GM12864 (cell line): ENCODE measurements at regions not wholly inside any gene's neighbourhood (a gene's known extent, or its start where the extent isn't known, plus 50 kb on each side); places are given as distances from the start of the nearest gene placed in this dataset.

ENCODE experiments used
- DNase-seq: peaks from one replicate; pipeline ENCODE4 v3.0.0-alpha.2; 2011; ENCODE audit warnings: low read depth
- H3K4me3 ChIP-seq: 2 replicates; pipeline ENCODE4 v1.5.1; 2011; ENCODE audit warnings: mild to moderate bottlenecking, low read depth, low read length, control low read depth
- CTCF ChIP-seq: IDR thresholded peaks from 2 replicates; pipeline ENCODE4 v1.5.1; 2011; ENCODE audit warnings: low read depth, mild to moderate bottlenecking, moderate library complexity, low read length, control low read depth, inconsistent platforms; ENCODE audit errors: missing control alignments

- no peak for TF ChIP-seq CTCF
- no peak overlapping the region for H3K4me3 ChIP-seq
- no peak for DNase-seq
These were observed 237.8 kb downstream of the EBLN2 start for GRCh38 chr3:73299184-73299691.

GRCh38 chr3:73314151-73314951 lies 252.9 kb downstream of the EBLN2 start:
- DNase-seq, result no peak
- H3K4me3 ChIP-seq, result no peak overlapping the region
- no peak for TF ChIP-seq CTCF

GRCh38 chr3:73315706-73316105 lies 254.2 kb downstream of the EBLN2 start:
- no peak overlapping the region for H3K4me3 ChIP-seq
- no peak for TF ChIP-seq CTCF
- no peak for DNase-seq

GRCh38 chr3:73319179-73319769 lies 257.8 kb downstream of the EBLN2 start:
- H3K4me3 ChIP-seq, result no peak overlapping the region
- DNase-seq, result no peak
- TF ChIP-seq CTCF, result no peak

- no peak for DNase-seq
- TF ChIP-seq CTCF, result no peak
- H3K4me3 ChIP-seq, result no peak overlapping the region
These were observed 260.0 kb downstream of the EBLN2 start for GRCh38 chr3:73321286-73321999.

GRCh38 chr3:73324203-73325155 lies 263.0 kb downstream of the EBLN2 start:
- no peak overlapping the region for H3K4me3 ChIP-seq
- DNase-seq, result no peak
- TF ChIP-seq CTCF, result no peak
